ENCODE measurements at regions not wholly inside any gene's neighbourhood (a gene's known extent, or its start where the extent isn't known, plus 50 kb on each side); places are given as distances from the start of the nearest gene placed in this dataset.

DNA sequence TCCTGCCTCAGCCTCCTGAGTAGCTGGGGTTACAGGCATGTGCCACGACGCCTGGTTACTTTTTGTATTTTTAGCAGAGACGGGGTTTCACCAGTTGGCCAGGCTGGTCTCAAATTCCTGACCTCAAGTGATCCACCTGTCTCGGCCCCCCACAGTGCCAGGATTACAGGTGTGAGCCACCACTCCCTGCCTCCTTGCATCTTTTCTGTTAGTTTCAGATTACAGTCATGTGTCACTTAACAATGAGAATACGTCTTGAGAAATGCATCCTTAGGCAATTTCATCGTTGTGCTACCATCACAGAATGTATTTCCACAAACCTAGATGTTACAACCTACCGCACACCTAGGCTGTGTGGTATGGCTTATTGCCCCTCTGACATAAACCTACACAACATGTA is 180.4 kb downstream of the TM9SF2 start:
- H3K27me3 ChIP-seq (ENCODE audit: insufficient read depth, low read length) = no peaks in the 10 kb centered on the region
- peak; percentile 84 for DNase-seq
- H2BK5ac ChIP-seq (ENCODE audit: insufficient read length, low read length) = no peak overlapping the region
- peaks cover 18% of the 10 kb centered on the region; the same call in 1 of the 2 replicates for H3K4me1 ChIP-seq (ENCODE audit: insufficient read depth, low read length)
- no peak overlapping the region for H2AFZ ChIP-seq (ENCODE audit: low read length)
- no peak overlapping the region for H3K18ac ChIP-seq (ENCODE audit: insufficient read length, low read depth, low read length)
- no peak overlapping the region for H4K91ac ChIP-seq (ENCODE audit: insufficient read length, low read depth, low read length)
- no peak overlapping the region for H2BK15ac ChIP-seq (ENCODE audit: low read depth, low read length)
- H2BK20ac ChIP-seq (ENCODE audit: low read depth, low read length, poor library complexity, severe bottlenecking) = no peak overlapping the region
- no peaks in the 10 kb centered on the region for H3K79me2 ChIP-seq (ENCODE audit: insufficient read depth, low read length)
- H3K23ac ChIP-seq (ENCODE audit: insufficient read length, low read depth, low read length) = no peak overlapping the region
- no peaks in the 10 kb centered on the region for H3K27me3 Mint-ChIP-seq (ENCODE audit: low read depth)
- H3K79me1 ChIP-seq (ENCODE audit: insufficient read depth, low read depth, low read length, poor library complexity, severe bottlenecking) = no peaks in the 10 kb centered on the region
- H3K4ac ChIP-seq (ENCODE audit: low read depth, low read length) = no peak overlapping the region
- H2AK5ac ChIP-seq (ENCODE audit: insufficient read length, low read length) = no peak overlapping the region
- no peak overlapping the region for H3K56ac ChIP-seq (ENCODE audit: insufficient read length, low read depth, low read length)
- no peak overlapping the region for H4K8ac ChIP-seq (replicated peaks; ENCODE audit: insufficient read length, low read depth, low read length)
- H3K36me3 Mint-ChIP-seq (ENCODE audit: insufficient read depth in 1 of 3, low read depth in 3 of 3) = no peaks in the 10 kb centered on the region
- peak overlapping the region in 2 of 3 experiments; percentile 43 to 90; a peak in 1 of 7 replicates for H3K27ac Mint-ChIP-seq
- no peak overlapping the region for H4K5ac ChIP-seq (ENCODE audit: insufficient read length, low read depth, low read length)
- no peaks in the 10 kb centered on the region for H3K9me3 ChIP-seq (ENCODE audit: control insufficient read depth, low read depth, low read length)
- H3K9ac ChIP-seq (ENCODE audit: extremely low read depth, insufficient read length, low read length) = no peak overlapping the region
- no peaks in the 10 kb centered on the region for H3K23me2 ChIP-seq (ENCODE audit: insufficient read length, low read depth, low read length, poor library complexity, severe bottlenecking)
- H3K4me3 Mint-ChIP-seq = no peak overlapping the region
- TF ChIP-seq, protein P1, sequence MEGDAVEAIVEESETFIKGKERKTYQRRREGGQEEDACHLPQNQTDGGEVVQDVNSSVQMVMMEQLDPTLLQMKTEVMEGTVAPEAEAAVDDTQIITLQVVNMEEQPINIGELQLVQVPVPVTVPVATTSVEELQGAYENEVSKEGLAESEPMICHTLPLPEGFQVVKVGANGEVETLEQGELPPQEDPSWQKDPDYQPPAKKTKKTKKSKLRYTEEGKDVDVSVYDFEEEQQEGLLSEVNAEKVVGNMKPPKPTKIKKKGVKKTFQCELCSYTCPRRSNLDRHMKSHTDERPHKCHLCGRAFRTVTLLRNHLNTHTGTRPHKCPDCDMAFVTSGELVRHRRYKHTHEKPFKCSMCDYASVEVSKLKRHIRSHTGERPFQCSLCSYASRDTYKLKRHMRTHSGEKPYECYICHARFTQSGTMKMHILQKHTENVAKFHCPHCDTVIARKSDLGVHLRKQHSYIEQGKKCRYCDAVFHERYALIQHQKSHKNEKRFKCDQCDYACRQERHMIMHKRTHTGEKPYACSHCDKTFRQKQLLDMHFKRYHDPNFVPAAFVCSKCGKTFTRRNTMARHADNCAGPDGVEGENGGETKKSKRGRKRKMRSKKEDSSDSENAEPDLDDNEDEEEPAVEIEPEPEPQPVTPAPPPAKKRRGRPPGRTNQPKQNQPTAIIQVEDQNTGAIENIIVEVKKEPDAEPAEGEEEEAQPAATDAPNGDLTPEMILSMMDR (conservative IDR thresholded peaks at IDR 0.05) = no peak
- H3K4me1 Mint-ChIP-seq = peaks cover 53 to 58% of the 10 kb centered on the region in 2 experiments
- H4K20me1 ChIP-seq (ENCODE audit: control insufficient read depth, insufficient read depth, insufficient read length) = no peaks in the 10 kb centered on the region
- no CpG with 5 or more reads among the region's 7 CpGs for WGBS (ENCODE audit: extremely low coverage, insufficient read length, low lambda C conversion rate)
- H3K4me2 ChIP-seq (ENCODE audit: insufficient read depth, insufficient read length, low read length) = no peak overlapping the region
- no peak overlapping the region for H3T11ph ChIP-seq (ENCODE audit: low read length)
- H2BK12ac ChIP-seq (ENCODE audit: insufficient read length, low read depth, low read length) = no peak overlapping the region
- H2BK120ac ChIP-seq (ENCODE audit: low read depth, low read length, poor library complexity, severe bottlenecking) = no peak overlapping the region
- H3K14ac ChIP-seq (ENCODE audit: insufficient read depth, low read length) = no peak overlapping the region
- no peak overlapping the region for H3K27ac ChIP-seq (ENCODE audit: insufficient read length, low read depth, low read length)
- H3K9me3 Mint-ChIP-seq = no peaks in the 10 kb centered on the region

All from H9 (cell line).